Osteoblast (primary cell): ENCODE measurements at regions not wholly inside any gene's neighbourhood (a gene's known extent, or its start where the extent isn't known, plus 50 kb on each side); places are given as distances from the start of the nearest gene placed in this dataset.

ENCODE experiments used
- DNase-seq: peaks from one replicate; pipeline ENCODE4 v3.0.0; 2011; ENCODE audit warnings: low spot score, mixed read lengths; ENCODE audit not compliant: insufficient read length; ENCODE audit errors: missing footprints
- H2AFZ ChIP-seq: 2 replicates; pipeline ENCODE4 v1.6.0; 2011; ENCODE audit warnings: mild to moderate bottlenecking, low read length
- H3K27ac ChIP-seq: 2 replicates; pipeline ENCODE4 v1.5.1; 2011; ENCODE audit warnings: mild to moderate bottlenecking, low read depth, low read length, moderate library complexity
- H3K27me3 ChIP-seq: 2 replicates; pipeline ENCODE4 v1.6.0; 2012; ENCODE audit warnings: mild to moderate bottlenecking, control low read depth, inconsistent platforms, low read length, moderate library complexity; ENCODE audit not compliant: insufficient read depth
- H3K36me3 ChIP-seq: 2 replicates; pipeline ENCODE4 v1.5.1; 2011; ENCODE audit warnings: mild to moderate bottlenecking, low read length, control low read depth, moderate library complexity; ENCODE audit not compliant: insufficient read depth
- H3K4me1 ChIP-seq: 2 replicates; pipeline ENCODE4 v1.5.1; 2011; ENCODE audit warnings: mild to moderate bottlenecking, low read length, control low read depth, moderate library complexity; ENCODE audit not compliant: insufficient read depth
- H3K4me2 ChIP-seq: 2 replicates; pipeline ENCODE4 v1.6.0; 2011; ENCODE audit warnings: mild to moderate bottlenecking, low read length; ENCODE audit not compliant: insufficient read depth
- H3K4me3 ChIP-seq: fragments of 200-600 bp; sonication (generic); 3 replicates; pipeline ENCODE4 v1.5.1; 2012; ENCODE audit warnings: mild to moderate bottlenecking, low read length, inconsistent platforms; ENCODE audit not compliant: insufficient read depth
- H3K79me2 ChIP-seq: 2 replicates; pipeline ENCODE4 v1.6.0; 2012; ENCODE audit warnings: mild to moderate bottlenecking, low read length, control low read depth, inconsistent platforms; ENCODE audit not compliant: insufficient read depth
- H3K9me3 ChIP-seq: 2 replicates; pipeline ENCODE4 v1.5.1; 2011; ENCODE audit warnings: low read depth, low read length, control low read depth
- H4K20me1 ChIP-seq: 2 replicates; pipeline ENCODE4 v1.6.0; 2012; ENCODE audit warnings: mild to moderate bottlenecking, low read length, control low read depth; ENCODE audit not compliant: insufficient read depth
- CTCF ChIP-seq: IDR thresholded peaks from 2 replicates; pipeline ENCODE4 v1.5.1; 2011; ENCODE audit warnings: mild to moderate bottlenecking, low read depth, low read length, moderate library complexity; ENCODE audit errors: extremely low read depth

- Histone ChIP-seq H3K27me3 (no peaks in the 10 kb centered on the region), H3K27ac (no peak overlapping the region), H3K9me3 (no peaks in the 10 kb centered on the region), H2AFZ (no peak overlapping the region), H3K79me2 (no peaks in the 10 kb centered on the region), H3K36me3 (no peaks in the 10 kb centered on the region), H3K4me1 (no peaks in the 10 kb centered on the region), H4K20me1 (no peaks in the 10 kb centered on the region), H3K4me3 (no peak overlapping the region), H3K4me2 (no peak overlapping the region)
- DNase-seq, result no peak
- no peak for TF ChIP-seq CTCF
Measured at GRCh38 chr2:239878686-239879085, 146.5 kb downstream of the NDUFA10 start.

GRCh38 chr2:239876948-239877289 is 148.2 kb downstream of the NDUFA10 start:
- DNase-seq, result no peak
- no peaks in the 10 kb centered on the region for H3K4me1 ChIP-seq
- H2AFZ ChIP-seq, result no peak overlapping the region
- H3K79me2 ChIP-seq, result no peaks in the 10 kb centered on the region
- H3K27me3 ChIP-seq, result no peaks in the 10 kb centered on the region
- no peaks in the 10 kb centered on the region for H3K36me3 ChIP-seq
- H3K4me2 ChIP-seq, result no peak overlapping the region
- H3K4me3 ChIP-seq, result no peak overlapping the region
- no peak for TF ChIP-seq CTCF
- H3K9me3 ChIP-seq, result no peaks in the 10 kb centered on the region
- no peak overlapping the region for H3K27ac ChIP-seq
- no peaks in the 10 kb centered on the region for H4K20me1 ChIP-seq

- Histone ChIP-seq H3K9me3 (no peaks in the 10 kb centered on the region), H3K27ac (no peak overlapping the region), H3K4me1 (no peaks in the 10 kb centered on the region), H3K36me3 (no peaks in the 10 kb centered on the region), H3K4me2 (no peak overlapping the region), H3K79me2 (no peaks in the 10 kb centered on the region), H3K27me3 (no peaks in the 10 kb centered on the region), H2AFZ (no peak overlapping the region), H3K4me3 (no peak overlapping the region), H4K20me1 (no peaks in the 10 kb centered on the region)
- DNase-seq, result no peak
- TF ChIP-seq CTCF, result no peak
Measured at GRCh38 chr2:239876271-239876947, 148.7 kb downstream of the NDUFA10 start.

GRCh38 chr2:239874636-239875356 is 150.3 kb downstream of the NDUFA10 start:
- Histone ChIP-seq H3K4me2 (no peak overlapping the region), H3K4me1 (no peaks in the 10 kb centered on the region), H4K20me1 (no peaks in the 10 kb centered on the region), H3K27me3 (no peaks in the 10 kb centered on the region), H3K36me3 (no peaks in the 10 kb centered on the region), H2AFZ (no peak overlapping the region), H3K27ac (no peak overlapping the region), H3K79me2 (no peaks in the 10 kb centered on the region), H3K4me3 (no peak overlapping the region), H3K9me3 (no peaks in the 10 kb centered on the region)
- TF ChIP-seq CTCF, result no peak
- DNase-seq, result no peak
